ENCODE measurements at regions not wholly inside any gene's neighbourhood (a gene's known extent, or its start where the extent isn't known, plus 50 kb on each side); places are given as distances from the start of the nearest gene placed in this dataset.

- no peak for DNase-seq
Measured at GRCh38 chr6:47149554-47149953, 107.4 kb upstream of the ADGRF1 start.

- no peak for DNase-seq
Measured at GRCh38 chr6:47149066-47149465, 106.9 kb upstream of the ADGRF1 start.

- DNase-seq, result no peak
Measured at GRCh38 chr6:47147836-47148344, 105.8 kb upstream of the ADGRF1 start.

GRCh38 chr6:47147175-47147727 lies 105.1 kb upstream of the ADGRF1 start:
- DNase-seq, result no peak

GRCh38 chr6:47146431-47147174 lies 104.5 kb upstream of the ADGRF1 start:
- DNase-seq, result no peak

GRCh38 chr6:47145212-47145611 lies 103.1 kb upstream of the ADGRF1 start:
- DNase-seq, result no peak

- DNase-seq, result no peak
Measured at GRCh38 chr6:47144306-47144705, 102.2 kb upstream of the ADGRF1 start.

GRCh38 chr6:47141963-47142362 lies 99.8 kb upstream of the ADGRF1 start:
- no peak for DNase-seq

GRCh38 chr6:47141171-47141570 lies 99.0 kb upstream of the ADGRF1 start:
- DNase-seq, result no peak

- no peak for DNase-seq
Measured at GRCh38 chr6:47138046-47138445, 95.9 kb upstream of the ADGRF1 start.

GRCh38 chr6:47137073-47137472 lies 94.9 kb upstream of the ADGRF1 start:
- no peak for DNase-seq

- no peak for DNase-seq
Measured at GRCh38 chr6:47135772-47136171, 93.6 kb upstream of the ADGRF1 start.

GRCh38 chr6:47134476-47135189 lies 92.5 kb upstream of the ADGRF1 start:
- DNase-seq, result no peak

- no peak for DNase-seq
Measured at GRCh38 chr6:47133230-47134000, 91.3 kb upstream of the ADGRF1 start.

GRCh38 chr6:47132724-47133123 lies 90.6 kb upstream of the ADGRF1 start:
- DNase-seq, result no peak

- no peak for DNase-seq
Measured at GRCh38 chr6:47131773-47132172, 89.6 kb upstream of the ADGRF1 start.

GRCh38 chr6:47130086-47130485 lies 88.0 kb upstream of the ADGRF1 start:
- DNase-seq, result no peak

- DNase-seq, result no peak
Measured at GRCh38 chr6:47129129-47129528, 87.0 kb upstream of the ADGRF1 start.

- DNase-seq, result no peak
Measured at GRCh38 chr6:47126647-47127391, 84.7 kb upstream of the ADGRF1 start.

- no peak for DNase-seq
Measured at GRCh38 chr6:47118611-47119010, 76.5 kb upstream of the ADGRF1 start.

GRCh38 chr6:47117314-47117713 lies 75.2 kb upstream of the ADGRF1 start:
- DNase-seq, result no peak

- no peak for DNase-seq
Measured at GRCh38 chr6:47116606-47117005, 74.5 kb upstream of the ADGRF1 start.
